ENCODE measurements at regions not wholly inside any gene's neighbourhood (a gene's known extent, or its start where the extent isn't known, plus 50 kb on each side); places are given as distances from the start of the nearest gene placed in this dataset.

GRCh38 chr4:187307131-187307530, 583.5 kb upstream of the FAT1 start:
- TF ChIP-seq POLR2A (IDR thresholded peaks at IDR 0.05): no peak
- TF ChIP-seq CTCF (IDR thresholded peaks at IDR 0.05): no peak

Measured in gastroesophageal sphincter (tissue), 3 donors.